Fibroblast of skin of left quadriceps (primary cell): ENCODE measurements at regions not wholly inside any gene's neighbourhood (a gene's known extent, or its start where the extent isn't known, plus 50 kb on each side); places are given as distances from the start of the nearest gene placed in this dataset.
"Not testable (repeated sequence)": the region's sequence is repeated elsewhere in the genome, so short reads cannot be mapped to it uniquely, and the experiment has no call there.

Experiments used
- DNase-seq, 2 experiments: peaks; one replicate each; pipeline ENCODE4 v3.0.0-alpha.2; 2013; ENCODE audit warnings: low read depth in 2 of 2

- DNase-seq = no peak
These were observed 541.1 kb downstream of the RAB28 start for GRCh38 chr4:12943069-12943468.

- DNase-seq = no peak
These were observed 550.3 kb downstream of the RAB28 start for GRCh38 chr4:12933760-12934221.

- DNase-seq = no peak
These were observed 551.8 kb downstream of the RAB28 start for GRCh38 chr4:12932203-12932788.

GRCh38 chr4:12929784-12930183 lies 554.4 kb downstream of the RAB28 start:
- DNase-seq = no peak

- DNase-seq = no peak
These were observed 555.4 kb downstream of the RAB28 start for GRCh38 chr4:12928751-12929150.

- no peak for DNase-seq
These were observed 557.7 kb downstream of the RAB28 start for GRCh38 chr4:12926189-12927066.

GRCh38 chr4:12924728-12925320 lies 559.3 kb downstream of the RAB28 start:
- DNase-seq = no peak

GRCh38 chr4:12924253-12924652 lies 559.9 kb downstream of the RAB28 start:
- DNase-seq = no peak

- DNase-seq = no peak
These were observed 571.2 kb downstream of the RAB28 start for GRCh38 chr4:12912896-12913418.

GRCh38 chr4:12911750-12912358 lies 572.3 kb downstream of the RAB28 start:
- DNase-seq = no peak

- not testable (repeated sequence) for DNase-seq
These were observed 580.5 kb downstream of the RAB28 start for GRCh38 chr4:12903640-12904039.

GRCh38 chr4:12902735-12903134 lies 581.4 kb downstream of the RAB28 start:
- no peak for DNase-seq

- DNase-seq = no peak
These were observed 586.2 kb downstream of the RAB28 start for GRCh38 chr4:12897954-12898353.

- DNase-seq = no peak
These were observed 590.1 kb downstream of the RAB28 start for GRCh38 chr4:12894062-12894461.

- DNase-seq = peak; percentile 13 to 20
These were observed 595.1 kb downstream of the RAB28 start for GRCh38 chr4:12889054-12889453.

- DNase-seq = no peak
These were observed 599.0 kb downstream of the RAB28 start for GRCh38 chr4:12884846-12885796.

GRCh38 chr4:12881945-12882584 lies 602.1 kb downstream of the RAB28 start:
- no peak for DNase-seq

GRCh38 chr4:12880844-12881243 lies 603.3 kb downstream of the RAB28 start:
- DNase-seq = no peak

GRCh38 chr4:12879496-12879895 lies 604.6 kb downstream of the RAB28 start:
- no peak for DNase-seq

GRCh38 chr4:12875640-12876243 lies 608.4 kb downstream of the RAB28 start:
- no peak for DNase-seq
